ENCODE measurements at regions not wholly inside any gene's neighbourhood (a gene's known extent, or its start where the extent isn't known, plus 50 kb on each side); places are given as distances from the start of the nearest gene placed in this dataset.

DNA sequence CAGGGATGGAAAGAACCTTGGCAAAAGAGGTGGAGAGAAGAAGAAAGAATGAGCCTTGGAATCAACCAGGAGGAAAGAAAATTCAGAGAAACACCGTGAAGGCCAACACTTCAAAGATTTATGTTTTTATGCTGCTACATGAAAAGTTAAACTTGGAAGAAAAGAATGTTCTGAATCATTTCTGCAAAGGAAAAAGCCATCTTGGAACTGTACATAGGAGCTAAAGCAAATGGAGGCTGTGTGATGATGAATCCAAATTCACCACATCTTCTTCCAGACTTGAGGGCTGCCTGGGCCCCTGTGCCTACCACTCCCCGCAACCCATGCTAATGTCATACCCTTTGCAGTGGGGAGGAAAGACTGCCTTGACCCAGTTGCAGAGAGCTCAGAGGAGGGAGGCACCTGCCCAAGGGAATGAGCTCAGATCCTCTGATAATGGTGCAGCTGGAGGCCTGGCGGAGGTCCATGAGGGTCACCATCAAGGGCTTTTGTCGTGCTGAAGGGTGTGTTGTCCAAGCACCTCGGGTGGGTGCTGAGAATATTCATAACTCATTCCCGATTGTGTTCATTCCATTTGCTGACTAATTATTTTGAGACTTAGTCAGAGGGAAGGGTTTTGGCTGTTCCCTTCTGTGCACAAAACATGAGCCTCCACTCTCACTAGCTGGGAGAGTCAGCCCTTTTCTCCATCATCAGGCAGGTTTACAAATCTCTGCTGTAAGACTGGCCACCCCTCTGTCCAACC, 245.8 kb upstream of the JAG1 start:
- no peak for DNase-seq (ENCODE audit: low read depth in 4 of 4, low spot score in 1 of 4)

DNA sequence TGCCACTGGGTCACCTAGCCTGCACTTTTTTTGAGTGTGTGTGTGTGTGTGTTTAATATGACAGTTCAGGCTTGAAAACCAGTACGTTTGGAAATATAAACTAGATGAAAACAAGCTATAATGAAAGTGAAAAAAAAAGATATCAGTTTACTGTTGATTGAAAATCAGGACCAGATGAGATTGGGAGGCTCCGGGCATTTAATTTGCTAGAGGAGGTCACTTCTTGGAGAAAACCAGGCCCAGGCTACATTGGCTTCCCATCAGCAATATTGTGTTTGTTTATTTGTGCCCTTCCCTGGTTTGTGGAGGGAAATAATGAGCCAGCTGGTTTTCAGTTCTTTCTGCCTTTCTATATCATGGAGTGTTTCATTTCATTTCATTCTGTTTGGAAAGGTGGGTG, 246.6 kb upstream of the JAG1 start:
- no peak for DNase-seq (ENCODE audit: low read depth in 4 of 4, low spot score in 1 of 4)

DNA sequence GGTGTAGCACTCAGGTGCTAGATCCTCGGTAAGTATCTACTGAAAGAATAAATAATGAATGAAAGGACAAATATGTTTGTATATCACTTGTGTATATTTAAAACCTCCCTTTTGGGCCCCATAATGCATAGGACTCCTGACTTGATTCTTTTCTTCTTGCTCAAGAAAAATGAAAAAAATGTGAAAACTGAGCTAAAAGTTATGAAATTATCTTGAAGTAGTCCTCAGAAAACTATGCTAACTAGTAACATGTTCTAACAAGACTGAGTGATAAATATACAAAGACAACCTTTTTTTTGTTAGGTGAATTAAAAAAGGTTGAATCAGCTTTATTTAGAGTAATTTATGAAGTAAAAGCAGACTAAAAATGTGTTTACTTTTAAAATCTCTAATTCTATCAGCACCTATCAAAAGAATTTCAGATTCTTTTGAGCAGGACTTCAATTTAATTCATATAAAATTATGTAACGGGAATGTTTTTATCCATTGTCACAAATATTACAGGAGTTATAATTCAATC, 247.8 kb upstream of the JAG1 start:
- DNase-seq (ENCODE audit: low read depth in 4 of 4, low spot score in 1 of 4), result no peak

DNA sequence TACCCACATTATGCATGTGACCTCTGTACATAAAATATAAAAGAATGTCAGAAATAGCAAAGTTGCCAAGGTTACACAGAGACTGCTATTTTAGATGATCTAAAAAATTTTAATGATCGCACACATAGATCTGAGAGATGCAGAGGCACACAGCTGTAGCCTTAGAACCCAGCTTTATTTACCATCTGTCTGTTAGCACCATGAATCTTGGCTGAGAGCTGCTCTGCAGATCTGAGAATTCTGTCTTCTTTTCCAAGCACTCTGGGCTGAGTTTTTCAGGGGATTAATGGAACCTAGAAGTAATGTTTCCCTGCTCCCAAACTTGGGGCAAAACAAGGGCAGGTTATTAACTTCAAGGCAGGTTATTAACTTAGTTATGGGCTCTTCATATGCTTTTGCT, 248.7 kb upstream of the JAG1 start:
- DNase-seq (ENCODE audit: low read depth in 4 of 4, low spot score in 1 of 4), result no peak

DNA sequence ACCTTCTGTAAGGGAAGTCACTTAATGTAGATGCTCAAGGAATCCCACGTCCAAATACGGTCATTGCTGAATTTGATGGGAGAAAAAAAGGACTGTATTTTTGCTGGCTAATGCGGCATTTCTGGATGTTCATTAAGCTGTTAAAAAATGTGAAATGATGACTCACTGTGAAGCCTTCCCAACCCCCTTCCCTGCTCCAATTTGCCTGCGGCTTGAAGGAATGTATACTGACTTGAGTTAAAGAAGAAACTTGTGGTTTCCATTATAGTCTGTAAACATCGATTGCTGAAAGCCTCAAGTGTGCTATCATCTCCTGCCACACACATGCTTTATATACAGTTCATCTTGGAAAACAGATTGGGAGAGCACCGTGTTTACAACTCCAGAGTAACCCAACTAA, 249.1 kb upstream of the JAG1 start:
- DNase-seq (ENCODE audit: low read depth in 4 of 4, low spot score in 1 of 4), result no peak

DNA sequence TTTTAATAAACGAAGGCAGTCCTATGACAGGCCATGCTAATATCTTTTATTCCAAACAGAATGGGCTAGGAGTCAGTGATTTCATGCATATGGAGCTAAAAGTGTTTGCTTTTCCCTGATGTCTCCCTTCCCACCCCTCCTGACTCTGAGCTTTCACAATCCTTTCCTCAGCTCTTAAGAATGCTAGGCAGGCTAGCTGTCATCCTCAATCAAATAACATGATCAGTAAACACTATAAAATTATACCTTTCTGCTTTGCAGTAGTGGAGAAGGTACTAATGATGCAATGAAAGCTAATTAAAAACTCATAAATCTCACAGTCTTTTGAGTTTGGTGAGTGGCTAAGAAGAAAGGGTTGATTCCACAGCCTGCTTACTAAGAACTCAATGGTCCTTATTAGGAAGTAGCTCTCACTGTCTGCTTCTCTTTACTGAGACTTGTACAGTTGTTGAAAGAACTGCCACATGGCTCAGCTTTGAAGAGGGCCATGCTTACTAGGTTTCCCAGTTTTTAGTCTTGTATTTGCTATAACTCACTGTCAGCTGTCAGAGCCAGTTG, 250.9 kb upstream of the JAG1 start:
- DNase-seq (ENCODE audit: low read depth in 4 of 4, low spot score in 1 of 4), result no peak

DNA sequence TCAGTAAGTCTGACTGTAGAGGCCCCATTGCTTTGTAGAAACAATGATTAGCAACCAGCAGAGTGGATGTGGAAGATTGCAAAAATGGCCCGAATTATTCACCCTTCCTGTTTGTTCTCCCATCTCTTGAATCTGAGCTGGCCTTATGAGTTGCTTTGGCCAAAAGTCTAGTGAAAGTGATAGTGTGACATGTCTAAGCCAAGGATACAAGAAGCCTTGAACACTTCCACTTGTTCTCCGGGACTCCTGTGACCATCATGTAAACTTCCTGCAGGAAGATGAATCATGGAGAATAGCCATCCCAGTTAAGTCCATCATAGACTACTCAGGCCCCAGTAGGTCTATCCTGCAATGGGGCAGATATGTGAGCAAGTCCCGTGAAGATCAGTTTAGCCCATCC, 252.0 kb upstream of the JAG1 start:
- no peak for DNase-seq (ENCODE audit: low read depth in 4 of 4, low spot score in 1 of 4)

DNA sequence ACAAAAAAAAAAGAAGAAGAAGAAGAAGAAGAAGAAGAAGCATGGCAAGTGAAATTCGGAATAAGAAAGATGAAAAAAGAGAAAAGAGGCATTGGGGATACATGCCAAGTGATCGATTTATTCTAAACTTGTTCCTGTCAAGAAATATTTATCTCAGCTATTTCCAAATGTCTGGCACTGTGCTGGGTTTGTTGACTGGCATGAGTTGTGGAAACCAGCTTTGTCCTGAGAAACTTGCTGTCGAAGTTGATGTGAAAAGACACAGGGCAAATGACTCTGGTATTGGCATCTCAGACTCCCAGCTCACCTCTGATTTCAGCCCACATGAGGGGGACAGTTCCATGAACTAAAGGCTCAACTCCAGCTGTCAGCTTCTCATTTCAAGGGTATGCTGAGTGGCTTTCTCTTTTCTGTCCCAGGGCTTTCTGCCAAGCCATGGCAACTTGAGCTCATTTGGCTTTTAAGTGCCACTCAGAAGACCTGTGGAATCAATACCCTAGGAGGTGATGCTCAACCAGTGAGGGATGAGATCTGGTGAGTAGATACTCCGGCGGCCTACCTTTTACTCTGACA, 253.3 kb upstream of the JAG1 start:
- no peak for DNase-seq (ENCODE audit: low read depth in 4 of 4, low spot score in 1 of 4)

DNA sequence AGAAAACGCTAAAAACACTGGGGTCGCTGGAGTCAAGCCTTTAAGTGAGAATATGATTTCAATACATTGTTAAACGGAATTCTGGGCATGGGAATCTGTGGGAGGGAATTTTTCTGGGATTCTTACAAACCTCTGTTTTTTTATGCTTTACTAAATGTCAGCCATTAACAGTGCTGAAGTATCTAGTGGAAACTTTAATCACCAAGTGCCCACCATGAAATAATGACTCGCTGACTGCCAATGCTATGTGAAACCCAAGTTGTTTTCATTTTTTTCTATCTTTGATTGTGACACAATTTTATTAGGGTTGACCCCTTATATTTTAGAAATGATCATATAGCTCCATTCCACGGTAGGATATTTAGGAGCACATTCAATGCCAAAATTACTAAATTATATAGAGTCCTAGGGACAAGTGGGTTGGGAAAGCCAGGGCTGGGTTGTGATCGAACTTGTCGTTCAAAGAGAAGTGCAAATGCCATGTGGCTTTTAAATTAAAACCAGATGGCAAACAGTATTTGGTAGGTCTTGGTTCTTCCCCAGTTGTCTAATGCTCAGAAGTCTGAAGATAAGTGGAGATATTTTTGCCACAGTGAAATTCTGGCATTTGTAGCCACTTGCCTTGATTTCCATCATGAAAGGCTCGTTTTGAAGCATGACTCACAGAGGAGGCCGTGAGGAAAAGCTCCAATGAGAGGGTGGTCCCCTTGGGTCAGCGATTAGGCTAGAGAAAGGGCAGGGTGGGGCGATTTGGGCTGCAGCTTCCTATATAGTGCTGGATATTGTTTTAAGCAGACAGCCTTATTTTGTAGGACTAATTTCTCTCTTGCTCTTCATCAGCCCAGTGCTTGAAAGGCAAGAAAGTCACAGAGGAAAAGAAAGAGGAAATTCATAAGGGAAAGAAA, 254.4 kb upstream of the JAG1 start:
- DNase-seq (ENCODE audit: low read depth in 4 of 4, low spot score in 1 of 4), result no peak

DNA sequence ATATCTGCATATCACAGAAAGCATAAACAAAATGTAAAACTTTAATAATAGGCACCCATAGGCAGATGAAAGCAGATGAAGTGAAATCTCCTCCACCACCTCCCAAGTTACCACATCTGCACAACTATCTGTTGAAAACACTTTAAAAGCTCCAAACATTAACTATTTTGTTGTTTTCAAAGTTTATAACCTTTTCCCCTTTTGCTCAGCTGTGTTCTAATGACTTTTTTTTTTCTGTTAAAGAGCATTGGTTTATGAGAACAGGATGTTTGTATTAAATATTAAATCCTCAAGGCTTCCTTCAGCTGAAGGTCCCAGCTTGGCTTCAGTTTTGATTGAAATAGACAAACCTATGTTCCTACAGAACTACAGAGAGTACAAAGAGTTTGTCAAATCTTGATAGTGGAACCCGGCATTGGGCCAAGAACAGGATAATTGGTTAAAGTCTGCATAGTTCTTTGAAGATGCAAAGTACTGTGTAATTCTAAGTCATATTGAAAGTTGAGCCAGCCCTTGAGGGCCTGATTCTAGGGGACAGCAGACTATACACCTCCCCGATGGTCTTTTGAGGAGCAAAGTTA, 255.1 kb upstream of the JAG1 start:
- DNase-seq (ENCODE audit: low read depth in 4 of 4, low spot score in 1 of 4), result no peak

DNA sequence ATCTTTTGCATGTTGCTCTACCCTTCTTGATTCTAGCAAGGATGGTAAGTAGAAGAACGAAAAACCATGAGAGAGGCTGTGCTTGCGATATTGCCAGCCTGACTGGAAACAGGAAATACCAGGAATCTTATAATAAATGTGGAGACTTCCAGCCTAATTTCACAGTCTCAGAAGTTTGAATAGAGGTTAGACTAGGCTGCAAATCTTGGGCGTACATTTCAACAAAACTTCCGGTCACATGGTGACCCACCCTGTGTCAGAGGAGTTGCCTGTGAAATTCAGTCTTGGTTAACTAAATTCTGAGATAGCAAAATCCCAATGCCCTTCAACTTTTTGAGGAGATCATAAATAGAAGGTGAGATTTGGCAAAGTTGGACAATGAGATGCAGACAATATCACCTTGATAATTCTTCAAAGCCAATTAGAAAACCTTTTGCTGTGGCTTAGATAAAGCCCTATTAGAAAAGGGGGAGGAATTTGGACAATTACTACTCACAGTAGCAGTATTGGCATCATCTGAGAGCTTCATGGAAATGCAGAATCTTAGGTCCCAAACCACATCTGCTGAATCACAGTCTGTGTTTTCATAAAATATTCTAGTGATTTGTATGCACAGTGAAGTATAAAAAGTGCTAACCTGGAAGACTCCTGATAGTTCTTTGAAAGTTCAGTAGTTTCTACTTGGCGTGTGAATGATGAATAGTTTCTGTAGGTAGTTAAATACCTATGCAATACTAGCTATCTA, 262.0 kb upstream of the JAG1 start:
- DNase-seq (ENCODE audit: low read depth in 4 of 4, low spot score in 1 of 4), result no peak

DNA sequence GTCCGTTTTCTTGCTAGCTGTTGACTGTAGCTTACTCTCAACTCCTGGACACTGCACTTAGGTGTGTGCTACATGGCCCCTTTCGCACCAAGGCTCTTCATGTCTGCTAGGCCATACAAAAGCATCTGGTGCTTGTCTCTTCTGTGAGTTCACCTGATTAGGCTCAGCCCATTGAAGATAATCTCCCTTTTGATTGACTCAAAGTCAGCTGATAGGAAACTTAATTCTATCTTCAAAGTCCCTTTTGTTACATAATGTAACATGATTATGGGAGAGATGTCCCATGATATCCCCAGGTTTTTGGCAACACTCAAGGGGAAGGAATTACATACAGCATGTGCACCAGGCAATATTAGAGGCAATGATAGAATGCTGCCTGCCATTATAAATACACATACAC, 263.0 kb upstream of the JAG1 start:
- DNase-seq (ENCODE audit: low read depth in 4 of 4, low spot score in 1 of 4), result no peak

DNA sequence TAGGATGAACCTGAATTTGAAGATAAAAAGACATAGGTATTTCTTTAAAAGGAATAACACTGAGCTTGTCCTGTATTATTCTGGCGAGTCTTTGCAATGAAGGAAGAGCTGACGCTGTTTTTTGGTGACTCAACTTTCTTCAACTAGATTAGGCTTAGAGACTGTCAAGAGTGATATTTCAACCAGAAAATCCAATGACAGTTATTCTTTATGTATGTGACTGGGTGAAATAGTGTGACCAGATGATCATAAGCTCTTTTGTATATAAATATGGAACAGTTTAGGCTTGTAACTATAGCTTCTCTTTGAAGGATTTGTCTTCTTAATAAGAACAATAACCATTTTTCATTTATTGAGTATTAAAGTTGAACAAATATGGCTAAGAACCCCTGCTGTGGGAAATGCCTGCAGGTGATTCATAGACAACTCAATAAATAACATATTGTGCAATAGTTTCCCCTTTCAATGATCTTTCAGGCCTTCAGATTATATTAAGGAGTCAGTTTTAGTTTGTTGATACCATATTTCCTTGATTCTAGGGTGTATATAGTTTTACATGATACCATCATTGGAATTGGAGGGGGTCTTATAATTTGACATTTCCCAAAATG, 265.6 kb upstream of the JAG1 start:
- no peak for DNase-seq (ENCODE audit: low read depth in 4 of 4, low spot score in 1 of 4)

DNA sequence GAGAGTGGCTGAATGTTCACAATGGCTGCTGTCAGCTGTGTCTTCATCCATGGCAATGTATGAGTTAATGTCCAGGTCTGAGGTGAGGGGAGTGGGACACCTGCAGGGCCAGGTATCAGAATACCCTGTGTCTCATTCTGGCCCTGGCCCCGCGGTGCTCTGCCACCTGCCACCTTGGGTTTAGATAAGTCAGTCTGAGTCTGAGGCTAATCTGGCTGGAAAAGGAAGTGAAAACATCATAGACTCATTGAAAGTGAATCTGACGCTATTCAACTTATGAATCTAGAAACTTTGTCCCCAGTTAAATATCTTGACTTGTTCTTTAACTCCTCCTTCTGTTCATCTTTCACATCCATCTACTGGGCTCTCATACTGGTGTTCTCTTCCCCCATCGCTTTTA, 267.1 kb upstream of the JAG1 start:
- no peak for DNase-seq (ENCODE audit: low read depth in 4 of 4, low spot score in 1 of 4)

DNA sequence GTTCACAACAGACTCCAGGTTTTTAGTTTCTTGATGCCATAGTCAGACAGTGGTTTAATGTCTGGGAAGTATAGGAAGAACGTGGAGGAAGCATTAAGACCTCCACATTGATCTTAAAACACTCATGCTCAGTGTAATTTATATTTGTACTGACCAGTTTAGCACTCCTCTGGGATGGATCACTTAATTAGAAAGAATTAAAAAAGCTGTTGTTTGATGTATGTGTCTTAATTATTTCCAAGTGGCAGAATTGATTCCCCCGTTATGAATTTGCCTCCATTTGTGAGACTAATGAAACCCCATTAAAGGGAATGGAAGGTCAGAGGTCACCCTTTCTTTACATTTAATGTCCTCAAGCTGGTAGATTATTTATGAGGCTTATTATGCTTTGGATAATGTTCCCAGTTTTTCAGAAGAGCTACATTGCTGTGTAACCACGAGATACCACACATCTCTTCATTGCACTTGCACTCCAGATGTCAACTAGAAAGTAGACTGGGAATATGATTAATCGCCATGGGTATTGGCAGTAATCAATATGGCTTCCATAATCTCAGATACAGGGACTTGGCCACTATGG, 270.0 kb upstream of the JAG1 start:
- DNase-seq (ENCODE audit: low read depth in 4 of 4, low spot score in 1 of 4), result no peak

DNA sequence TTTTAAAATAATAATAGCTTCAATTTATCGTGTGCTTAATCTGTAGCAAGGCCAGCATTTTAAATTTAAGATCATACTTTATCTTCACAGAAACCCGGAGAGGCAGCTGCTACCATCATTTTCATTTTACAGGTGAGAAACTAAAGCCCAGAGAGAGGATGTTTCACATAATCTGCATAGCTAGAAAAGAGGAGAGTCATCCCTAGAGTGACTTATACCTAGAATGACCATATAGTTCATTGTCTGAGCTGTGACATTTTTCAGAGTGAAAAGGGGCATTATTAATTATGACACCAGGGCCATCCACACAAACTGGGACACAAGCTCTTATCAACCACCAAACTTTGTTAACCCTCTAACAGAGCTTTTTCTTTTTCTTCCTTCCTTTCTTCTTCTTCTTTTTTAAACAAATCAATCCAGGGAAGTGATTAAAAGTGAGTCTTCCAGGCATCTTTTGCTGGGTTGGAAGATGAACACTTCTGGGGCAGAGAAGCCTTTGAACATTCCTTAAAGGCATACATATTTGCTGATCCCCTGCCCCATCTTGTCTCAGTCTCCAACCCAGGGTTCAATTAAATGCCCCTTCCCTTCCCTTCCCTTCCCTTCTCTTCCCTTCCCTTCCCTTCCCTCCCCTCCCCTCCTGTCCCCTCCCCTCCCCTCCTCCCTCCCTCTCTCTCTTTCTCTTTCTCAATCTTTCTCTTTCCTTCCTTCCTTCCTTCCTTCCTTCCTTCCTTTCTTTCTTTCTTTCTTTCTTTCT, 272.5 kb upstream of the JAG1 start:
- DNase-seq (ENCODE audit: low read depth in 4 of 4, low spot score in 1 of 4), result no peak

DNA sequence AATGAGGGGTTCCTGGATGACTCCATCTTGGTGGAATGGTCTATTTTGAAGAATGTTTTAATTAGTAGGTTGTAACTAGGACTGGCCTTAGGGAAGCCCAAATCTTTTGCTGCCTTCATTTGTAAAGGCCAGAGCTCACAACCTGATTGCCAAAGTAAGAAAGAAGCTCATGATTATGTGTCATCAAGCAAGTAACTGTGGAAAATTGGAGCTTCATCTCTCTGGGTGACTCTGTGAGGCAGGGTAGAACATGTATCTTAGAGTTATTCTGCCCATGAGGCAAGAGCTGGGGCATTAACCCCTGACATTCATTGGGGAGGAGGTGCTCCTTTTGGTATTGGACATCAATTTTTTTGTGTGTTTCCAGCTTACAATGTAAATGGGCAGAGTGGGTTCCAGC, 273.9 kb upstream of the JAG1 start:
- DNase-seq (ENCODE audit: low read depth in 4 of 4, low spot score in 1 of 4), result no peak

DNA sequence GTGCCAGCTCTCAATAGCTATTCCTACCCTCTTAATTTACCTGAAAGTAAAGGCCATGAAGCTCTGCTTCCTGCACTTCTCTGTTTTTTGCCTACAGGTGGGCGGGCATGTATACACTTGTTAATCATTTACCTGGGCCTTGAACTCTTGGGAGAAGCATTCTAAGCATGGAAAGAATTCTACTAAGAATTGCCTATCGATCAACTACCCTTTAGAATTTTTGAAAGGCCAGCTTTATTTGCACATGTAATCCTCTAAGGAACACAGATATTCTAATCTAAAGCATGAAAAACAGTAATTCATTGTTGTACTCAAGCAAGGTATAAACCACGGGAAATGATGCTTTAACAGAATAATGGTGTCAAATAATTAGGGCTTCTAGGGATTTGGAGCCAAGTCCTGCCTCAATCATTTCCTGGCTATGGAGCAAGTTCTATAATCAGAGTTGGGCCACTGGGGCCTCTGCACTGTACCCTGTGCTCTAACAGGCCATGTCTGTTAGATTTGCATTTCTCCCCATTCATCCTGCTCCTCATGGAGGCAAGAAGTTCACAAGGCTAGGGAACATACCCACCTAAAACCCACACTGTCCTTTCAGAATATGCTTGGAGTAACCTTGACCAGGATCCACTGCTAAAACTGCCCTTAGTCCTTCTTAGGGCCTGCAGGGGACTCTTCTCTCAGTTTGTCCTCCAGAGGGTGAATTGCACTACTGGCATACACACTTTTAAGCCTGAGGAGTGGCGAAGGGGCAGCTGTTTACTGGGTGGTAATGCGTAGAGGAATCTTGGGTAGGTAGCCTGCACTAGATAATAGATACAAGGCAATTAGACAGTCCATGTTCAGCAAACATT, 276.4 kb upstream of the JAG1 start:
- DNase-seq (ENCODE audit: low read depth in 4 of 4, low spot score in 1 of 4), result no peak

Measured in stimulated activated CD4-positive, alpha-beta T cell treated with anti-CD3 and anti-CD28 coated beads, Interleukin-1b, Interleukin-23, amount 100 ng/mL, for 24 hours (primary cell).